ENCODE measurements at regions not wholly inside any gene's neighbourhood (a gene's known extent, or its start where the extent isn't known, plus 50 kb on each side); places are given as distances from the start of the nearest gene placed in this dataset.

GRCh38 chr14:86847140-86847539, 1145.8 kb downstream of the GALC start:
- TF ChIP-seq TEAD2 (CRISPR knock-in tag; IDR thresholded peaks at IDR 0.05), result no peak
- no peak for TF ChIP-seq POLR2A (IDR thresholded peaks at IDR 0.05; ENCODE audit: insufficient read depth in 1 of 2, low read depth in 2 of 2, low read length in 2 of 2)
- TF ChIP-seq FOXM1 (CRISPR knock-in tag; IDR thresholded peaks at IDR 0.05), result no peak
- TF ChIP-seq GFI1 (CRISPR knock-in tag; IDR thresholded peaks at IDR 0.05; ENCODE audit: borderline replicate concordance), result no peak
- TF ChIP-seq FOXO4 (CRISPR knock-in tag; conservative IDR thresholded peaks at IDR 0.05), result no peak
- TF ChIP-seq POLR2AphosphoS5 (IDR thresholded peaks at IDR 0.05; ENCODE audit: low read depth, low read length), result no peak
- no peak for TF ChIP-seq ZNF790 (CRISPR knock-in tag; IDR thresholded peaks at IDR 0.05; ENCODE audit: borderline replicate concordance)
- TF ChIP-seq CEBPB (IDR thresholded peaks at IDR 0.05; ENCODE audit: borderline replicate concordance, low read depth, low read length), result no peak
- no peak for TF ChIP-seq ZNF550 (CRISPR knock-in tag; IDR thresholded peaks at IDR 0.05; ENCODE audit: borderline replicate concordance)
- TF ChIP-seq, protein P1, sequence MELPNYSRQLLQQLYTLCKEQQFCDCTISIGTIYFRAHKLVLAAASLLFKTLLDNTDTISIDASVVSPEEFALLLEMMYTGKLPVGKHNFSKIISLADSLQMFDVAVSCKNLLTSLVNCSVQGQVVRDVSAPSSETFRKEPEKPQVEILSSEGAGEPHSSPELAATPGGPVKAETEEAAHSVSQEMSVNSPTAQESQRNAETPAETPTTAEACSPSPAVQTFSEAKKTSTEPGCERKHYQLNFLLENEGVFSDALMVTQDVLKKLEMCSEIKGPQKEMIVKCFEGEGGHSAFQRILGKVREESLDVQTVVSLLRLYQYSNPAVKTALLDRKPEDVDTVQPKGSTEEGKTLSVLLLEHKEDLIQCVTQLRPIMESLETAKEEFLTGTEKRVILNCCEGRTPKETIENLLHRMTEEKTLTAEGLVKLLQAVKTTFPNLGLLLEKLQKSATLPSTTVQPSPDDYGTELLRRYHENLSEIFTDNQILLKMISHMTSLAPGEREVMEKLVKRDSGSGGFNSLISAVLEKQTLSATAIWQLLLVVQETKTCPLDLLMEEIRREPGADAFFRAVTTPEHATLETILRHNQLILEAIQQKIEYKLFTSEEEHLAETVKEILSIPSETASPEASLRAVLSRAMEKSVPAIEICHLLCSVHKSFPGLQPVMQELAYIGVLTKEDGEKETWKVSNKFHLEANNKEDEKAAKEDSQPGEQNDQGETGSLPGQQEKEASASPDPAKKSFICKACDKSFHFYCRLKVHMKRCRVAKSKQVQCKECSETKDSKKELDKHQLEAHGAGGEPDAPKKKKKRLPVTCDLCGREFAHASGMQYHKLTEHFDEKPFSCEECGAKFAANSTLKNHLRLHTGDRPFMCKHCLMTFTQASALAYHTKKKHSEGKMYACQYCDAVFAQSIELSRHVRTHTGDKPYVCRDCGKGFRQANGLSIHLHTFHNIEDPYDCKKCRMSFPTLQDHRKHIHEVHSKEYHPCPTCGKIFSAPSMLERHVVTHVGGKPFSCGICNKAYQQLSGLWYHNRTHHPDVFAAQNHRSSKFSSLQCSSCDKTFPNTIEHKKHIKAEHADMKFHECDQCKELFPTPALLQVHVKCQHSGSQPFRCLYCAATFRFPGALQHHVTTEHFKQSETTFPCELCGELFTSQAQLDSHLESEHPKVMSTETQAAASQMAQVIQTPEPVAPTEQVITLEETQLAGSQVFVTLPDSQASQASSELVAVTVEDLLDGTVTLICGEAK (IDR thresholded peaks at IDR 0.05), result no peak
- TF ChIP-seq, protein P1 (CRISPR knock-in tag; IDR thresholded peaks at IDR 0.05), result no peak
- no peak for TF ChIP-seq HIC2 (CRISPR knock-in tag; IDR thresholded peaks at IDR 0.05; ENCODE audit: low read depth)
